Panc1 (cell line): ENCODE measurements at regions not wholly inside any gene's neighbourhood (a gene's known extent, or its start where the extent isn't known, plus 50 kb on each side); places are given as distances from the start of the nearest gene placed in this dataset.

Experiments used
- REST ChIP-seq, 2 experiments: IDR thresholded peaks; 2 replicates each; pipeline ENCODE4 v1.6.1; 2011 to 2012; ENCODE audit warnings: low read depth in 2 of 2, control low read depth in 1 of 2, low read length in 1 of 2, mild to moderate bottlenecking in 1 of 2, moderate library complexity in 1 of 2; ENCODE audit not compliant: insufficient read depth in 1 of 2
- SIN3A ChIP-seq: IDR thresholded peaks from 2 replicates; pipeline ENCODE4 v1.6.1; 2012; ENCODE audit warnings: low read depth, mild to moderate bottlenecking, low read length, moderate library complexity, borderline replicate concordance; ENCODE audit not compliant: insufficient read depth
- TCF7L2 ChIP-seq: IDR thresholded peaks from 2 replicates; pipeline ENCODE4 v1.6.1; 2011; ENCODE audit warnings: mild to moderate bottlenecking, low read depth, low read length, inconsistent platforms
- TF ChIP-seq, protein P1 (sequence below): fragments of 450-650 bp; IDR thresholded peaks from 2 replicates; pipeline ENCODE4 v1.5.1; 2017; ENCODE audit warnings: mild to moderate bottlenecking

- TF ChIP-seq, protein P1, sequence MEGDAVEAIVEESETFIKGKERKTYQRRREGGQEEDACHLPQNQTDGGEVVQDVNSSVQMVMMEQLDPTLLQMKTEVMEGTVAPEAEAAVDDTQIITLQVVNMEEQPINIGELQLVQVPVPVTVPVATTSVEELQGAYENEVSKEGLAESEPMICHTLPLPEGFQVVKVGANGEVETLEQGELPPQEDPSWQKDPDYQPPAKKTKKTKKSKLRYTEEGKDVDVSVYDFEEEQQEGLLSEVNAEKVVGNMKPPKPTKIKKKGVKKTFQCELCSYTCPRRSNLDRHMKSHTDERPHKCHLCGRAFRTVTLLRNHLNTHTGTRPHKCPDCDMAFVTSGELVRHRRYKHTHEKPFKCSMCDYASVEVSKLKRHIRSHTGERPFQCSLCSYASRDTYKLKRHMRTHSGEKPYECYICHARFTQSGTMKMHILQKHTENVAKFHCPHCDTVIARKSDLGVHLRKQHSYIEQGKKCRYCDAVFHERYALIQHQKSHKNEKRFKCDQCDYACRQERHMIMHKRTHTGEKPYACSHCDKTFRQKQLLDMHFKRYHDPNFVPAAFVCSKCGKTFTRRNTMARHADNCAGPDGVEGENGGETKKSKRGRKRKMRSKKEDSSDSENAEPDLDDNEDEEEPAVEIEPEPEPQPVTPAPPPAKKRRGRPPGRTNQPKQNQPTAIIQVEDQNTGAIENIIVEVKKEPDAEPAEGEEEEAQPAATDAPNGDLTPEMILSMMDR: no peak
- TF ChIP-seq TCF7L2: no peak
- no peak for TF ChIP-seq SIN3A
- no peak for TF ChIP-seq REST (IDR thresholded peaks at IDR 0.05; ENCODE audit: insufficient read depth in 1 of 2, low read depth in 2 of 2, low read length in 1 of 2)
Measured at GRCh38 chr7:106552645-106553445, 108.1 kb downstream of the CCDC71L start.
